Epithelial cell of esophagus (primary cell): ENCODE measurements at regions not wholly inside any gene's neighbourhood (a gene's known extent, or its start where the extent isn't known, plus 50 kb on each side); places are given as distances from the start of the nearest gene placed in this dataset.

Source experiments
- DNase-seq: peaks from one replicate; pipeline ENCODE4 v3.0.0; 2010; ENCODE audit warnings: low read depth
- H3K4me3 ChIP-seq: 2 replicates; pipeline ENCODE4 v1.5.1; 2011; ENCODE audit warnings: mild to moderate bottlenecking, low read length, control low read depth
- TF ChIP-seq, protein P1 (sequence below): IDR thresholded peaks from 2 replicates; pipeline ENCODE4 v1.5.1; 2011; ENCODE audit warnings: low read depth, mild to moderate bottlenecking, low read length, control low read depth, inconsistent platforms; ENCODE audit not compliant: insufficient read depth; ENCODE audit errors: missing control alignments

DNA sequence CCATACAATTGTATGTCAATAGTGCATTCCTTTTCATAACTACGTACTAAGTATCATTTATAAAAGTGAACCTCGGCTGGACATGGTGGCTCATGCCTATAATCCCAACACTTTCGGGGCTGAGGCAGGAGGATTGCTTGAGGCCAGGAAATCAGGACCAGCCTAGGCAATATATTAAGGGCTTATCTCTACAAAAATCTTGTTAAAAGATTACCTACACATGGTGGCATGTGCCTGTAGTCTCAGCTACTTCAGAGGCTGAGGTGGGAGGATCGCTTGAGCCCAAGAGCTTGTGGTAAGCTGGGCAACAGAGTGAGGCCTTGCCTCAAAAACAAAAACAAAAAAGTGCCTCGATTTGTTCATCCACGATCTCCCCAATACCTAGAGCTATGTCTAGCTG is 449.7 kb upstream of the SULF2 start:
- TF ChIP-seq, protein P1, sequence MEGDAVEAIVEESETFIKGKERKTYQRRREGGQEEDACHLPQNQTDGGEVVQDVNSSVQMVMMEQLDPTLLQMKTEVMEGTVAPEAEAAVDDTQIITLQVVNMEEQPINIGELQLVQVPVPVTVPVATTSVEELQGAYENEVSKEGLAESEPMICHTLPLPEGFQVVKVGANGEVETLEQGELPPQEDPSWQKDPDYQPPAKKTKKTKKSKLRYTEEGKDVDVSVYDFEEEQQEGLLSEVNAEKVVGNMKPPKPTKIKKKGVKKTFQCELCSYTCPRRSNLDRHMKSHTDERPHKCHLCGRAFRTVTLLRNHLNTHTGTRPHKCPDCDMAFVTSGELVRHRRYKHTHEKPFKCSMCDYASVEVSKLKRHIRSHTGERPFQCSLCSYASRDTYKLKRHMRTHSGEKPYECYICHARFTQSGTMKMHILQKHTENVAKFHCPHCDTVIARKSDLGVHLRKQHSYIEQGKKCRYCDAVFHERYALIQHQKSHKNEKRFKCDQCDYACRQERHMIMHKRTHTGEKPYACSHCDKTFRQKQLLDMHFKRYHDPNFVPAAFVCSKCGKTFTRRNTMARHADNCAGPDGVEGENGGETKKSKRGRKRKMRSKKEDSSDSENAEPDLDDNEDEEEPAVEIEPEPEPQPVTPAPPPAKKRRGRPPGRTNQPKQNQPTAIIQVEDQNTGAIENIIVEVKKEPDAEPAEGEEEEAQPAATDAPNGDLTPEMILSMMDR: no peak
- DNase-seq: no peak
- H3K4me3 ChIP-seq: no peak overlapping the region

DNA sequence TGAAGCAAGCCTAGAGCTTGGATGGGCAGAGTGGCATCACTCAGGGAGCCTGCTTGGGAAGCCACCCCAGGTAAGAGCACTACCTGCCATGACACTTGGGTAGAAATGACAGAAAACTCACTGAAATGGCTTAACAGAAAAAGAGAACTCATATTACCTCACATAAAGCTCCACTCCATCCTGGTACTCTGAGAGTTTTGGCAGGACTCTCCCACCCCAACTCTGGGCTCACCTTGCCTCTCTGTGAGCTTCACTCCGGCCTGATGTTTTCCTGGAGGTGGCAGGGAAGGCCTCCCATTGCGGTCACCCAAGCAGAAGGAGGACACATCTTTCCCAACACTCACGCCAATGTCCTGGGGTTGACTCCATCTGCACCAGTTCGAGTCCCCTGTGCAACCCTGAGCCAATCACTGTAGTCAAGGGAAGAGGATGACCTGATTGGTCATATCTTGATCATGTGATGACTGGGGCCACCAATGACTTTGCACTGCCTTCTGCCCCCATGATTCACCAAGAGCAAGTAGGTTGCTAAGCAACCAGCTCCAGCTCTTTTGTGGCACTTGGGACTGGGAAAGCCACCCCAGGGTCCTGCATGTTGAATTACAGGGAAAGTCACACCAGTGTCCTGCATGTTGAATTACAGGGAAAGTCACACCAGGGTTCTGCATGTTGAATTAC is 446.1 kb upstream of the SULF2 start:
- no peak for DNase-seq
- no peak overlapping the region for H3K4me3 ChIP-seq
- TF ChIP-seq, protein P1: no peak

DNA sequence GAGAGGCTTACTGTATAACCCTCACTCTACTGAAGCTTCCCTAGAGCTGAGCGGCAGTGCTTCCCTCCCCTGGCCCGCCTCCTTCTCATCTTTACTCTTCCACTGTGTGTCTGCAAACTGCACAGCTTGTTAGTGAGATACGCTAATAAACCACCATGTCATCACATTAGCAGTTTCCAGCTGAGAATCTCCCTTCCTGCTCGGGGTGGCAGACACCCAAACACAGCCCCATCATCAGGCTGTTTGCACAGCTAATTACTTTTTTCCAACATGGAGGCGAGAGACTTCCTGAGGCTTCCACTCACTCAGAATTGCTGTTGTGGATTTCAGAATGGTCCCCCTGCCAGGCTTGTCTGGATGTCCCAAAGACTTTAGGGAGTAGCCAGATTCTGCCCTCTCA is 444.9 kb upstream of the SULF2 start:
- no peak overlapping the region for H3K4me3 ChIP-seq
- DNase-seq: no peak
- TF ChIP-seq, protein P1: no peak

DNA sequence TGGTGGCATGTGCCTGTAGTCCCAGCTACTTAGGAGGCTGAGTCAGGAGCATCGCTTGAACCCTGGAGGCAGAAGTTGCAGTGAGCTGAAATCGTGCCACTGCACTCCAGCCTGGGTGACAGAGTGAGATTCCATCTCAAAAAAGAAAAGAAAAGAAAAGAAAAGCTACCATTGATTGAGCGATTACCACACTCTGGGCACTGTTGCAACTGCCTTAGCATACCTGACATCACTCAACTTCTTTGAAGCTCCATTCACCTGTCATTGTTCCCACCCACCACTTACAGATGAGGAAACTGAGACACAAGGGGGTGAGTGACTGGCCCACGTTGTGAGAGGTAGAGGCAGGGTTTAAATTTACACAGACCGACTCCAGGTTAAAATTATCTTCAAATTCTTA is 442.1 kb upstream of the SULF2 start:
- H3K4me3 ChIP-seq: no peak overlapping the region
- DNase-seq: no peak
- TF ChIP-seq, protein P1: no peak

DNA sequence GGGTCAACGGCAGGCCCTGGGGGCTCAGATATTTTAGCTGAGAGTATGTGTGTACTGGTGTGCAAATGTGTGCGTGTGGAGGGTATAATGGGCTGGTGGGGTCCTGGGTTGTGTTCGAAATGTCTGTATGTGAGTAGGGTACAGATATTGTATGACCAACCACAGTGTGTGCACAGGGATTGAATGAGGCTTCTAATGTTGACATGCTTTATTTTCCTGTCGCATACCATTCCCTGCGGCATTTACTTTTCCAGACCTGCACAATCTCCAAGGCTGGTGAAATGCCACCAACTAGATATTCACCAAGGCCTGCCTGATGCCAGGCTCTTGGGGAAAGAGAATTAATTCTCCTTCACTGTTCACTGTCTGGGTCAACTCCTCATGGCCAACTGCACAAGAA is 441.4 kb upstream of the SULF2 start:
- TF ChIP-seq, protein P1: no peak
- H3K4me3 ChIP-seq: no peak overlapping the region
- DNase-seq: no peak

DNA sequence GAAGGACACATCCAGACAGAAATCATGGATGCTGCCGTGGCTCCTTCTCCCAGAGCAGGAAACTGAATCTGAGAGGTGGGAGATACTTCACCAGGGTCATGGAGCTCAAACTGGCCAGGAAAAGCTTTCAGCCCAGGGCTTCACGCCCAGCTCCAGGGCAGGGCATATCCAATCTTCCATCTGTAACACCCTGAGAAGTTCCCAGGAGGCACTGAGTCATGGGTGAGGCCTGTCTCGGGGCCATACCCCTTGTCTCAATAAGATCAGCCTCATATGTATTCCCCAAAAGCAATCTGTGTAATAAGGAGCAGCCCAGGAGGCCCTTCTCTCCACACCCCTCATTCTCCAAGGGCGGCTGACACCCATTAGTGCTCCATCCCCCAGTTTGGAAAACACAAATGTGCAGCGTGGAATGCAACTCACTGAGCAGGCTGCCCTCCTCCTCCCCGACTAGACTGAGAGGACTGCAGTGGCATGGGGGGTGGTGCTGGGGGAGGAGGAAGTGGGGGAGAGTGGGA is 439.3 kb upstream of the SULF2 start:
- TF ChIP-seq, protein P1: no peak
- no peak for DNase-seq
- no peak overlapping the region for H3K4me3 ChIP-seq

DNA sequence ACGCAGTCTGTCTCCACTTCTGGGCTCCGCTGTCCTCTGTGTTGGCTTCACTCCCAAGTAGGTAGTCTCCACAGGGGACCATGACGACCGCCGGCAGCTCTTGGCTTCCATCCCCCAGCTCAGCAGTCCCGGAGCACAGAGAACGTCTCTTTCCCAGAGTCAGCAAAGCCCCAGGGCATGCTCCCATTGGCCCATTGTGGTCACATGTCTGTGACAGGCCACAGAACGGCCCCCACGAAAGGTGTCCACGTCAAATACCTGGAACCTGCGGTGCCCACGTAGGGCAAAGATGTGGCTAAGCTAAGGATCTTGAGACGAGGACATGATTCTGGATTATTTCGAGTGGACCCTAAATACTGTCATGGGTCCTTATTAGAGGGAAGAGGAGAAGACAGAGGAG is 438.4 kb upstream of the SULF2 start:
- TF ChIP-seq, protein P1: no peak
- H3K4me3 ChIP-seq: no peak overlapping the region
- no peak for DNase-seq
